Sigmoid colon (tissue), 4 donors: ENCODE measurements at regions not wholly inside any gene's neighbourhood (a gene's known extent, or its start where the extent isn't known, plus 50 kb on each side); places are given as distances from the start of the nearest gene placed in this dataset.

ENCODE experiments used
- CTCF ChIP-seq, 4 experiments: fragments of 450-650 bp in 3 of 4; fragments of 200-600 bp in 1 of 4; IDR thresholded peaks; one replicate each; pipeline ENCODE4 v1.5.1; 2016 to 2019; ENCODE audit warnings: antibody characterized with exemption in 4 of 4, mild to moderate bottlenecking in 3 of 4, moderate library complexity in 2 of 4
- POLR2AphosphoS5 ChIP-seq, 4 donors: sonication (generic); formaldehyde crosslinking; IDR thresholded peaks; one replicate each; pipeline ENCODE4 v1.6.1; 2017; ENCODE audit warnings: antibody characterized with exemption in 4 of 4

- TF ChIP-seq CTCF (IDR thresholded peaks at IDR 0.05) (no peak), POLR2AphosphoS5 (IDR thresholded peaks at IDR 0.05) (no peak)
Measured at GRCh38 chr5:161077496-161077895, 225.5 kb upstream of the ATP10B start.
